ENCODE measurements at regions not wholly inside any gene's neighbourhood (a gene's known extent, or its start where the extent isn't known, plus 50 kb on each side); places are given as distances from the start of the nearest gene placed in this dataset.

GRCh38 chr9:79985264-79985663, 413.5 kb downstream of the TLE4 start:
- TF ChIP-seq CTCF (IDR thresholded peaks at IDR 0.05) (no peak), EZH2phosphoT487 (IDR thresholded peaks at IDR 0.05) (no peak)

All from neural progenitor cell (in vitro differentiated cells).